ENCODE measurements at regions not wholly inside any gene's neighbourhood (a gene's known extent, or its start where the extent isn't known, plus 50 kb on each side); places are given as distances from the start of the nearest gene placed in this dataset.

DNA sequence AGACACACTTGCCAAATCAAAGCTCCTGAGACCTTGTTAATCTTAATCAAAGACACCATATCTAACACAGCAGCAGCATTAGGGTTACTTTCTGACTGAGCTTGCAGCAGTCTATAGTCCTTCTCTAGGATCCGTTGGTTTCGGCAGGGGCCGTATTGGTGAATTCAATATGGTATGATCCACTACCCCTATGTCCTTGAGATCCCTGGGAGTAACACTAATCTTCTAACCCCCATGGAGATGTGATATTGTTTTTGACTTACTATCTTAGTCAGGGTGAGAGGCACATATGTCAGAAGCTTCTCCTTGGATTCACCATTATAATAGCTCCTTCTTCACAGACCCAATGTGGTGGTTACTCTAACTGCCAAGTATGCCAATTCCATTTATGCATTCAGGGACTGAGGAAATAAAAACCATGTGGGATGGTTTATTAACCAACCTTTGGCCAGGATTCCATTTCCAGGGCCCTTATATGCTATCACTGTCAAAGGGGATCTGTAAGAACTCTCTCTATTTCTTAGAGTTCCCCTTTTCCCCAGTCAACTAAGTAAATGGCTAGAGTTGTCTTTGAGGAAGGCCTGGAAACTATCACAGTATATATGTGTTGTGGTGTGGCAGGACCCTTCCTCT, 673.6 kb upstream of the USP24 start:
- no peak for DNase-seq (ENCODE audit: low spot score)
- no peak overlapping the region for H3K27ac ChIP-seq
- ChIA-PET CTCF (interaction anchor here (0.6 kb wide), 3 partner anchors 11 to 498 kb away, joined by 3 to 4 read pairs (median 4); no protein-coding TSS in a partner anchor), POLR2A (ENCODE audit: low non-redundant PET) (no interaction called here)
- TF ChIP-seq, protein P1, sequence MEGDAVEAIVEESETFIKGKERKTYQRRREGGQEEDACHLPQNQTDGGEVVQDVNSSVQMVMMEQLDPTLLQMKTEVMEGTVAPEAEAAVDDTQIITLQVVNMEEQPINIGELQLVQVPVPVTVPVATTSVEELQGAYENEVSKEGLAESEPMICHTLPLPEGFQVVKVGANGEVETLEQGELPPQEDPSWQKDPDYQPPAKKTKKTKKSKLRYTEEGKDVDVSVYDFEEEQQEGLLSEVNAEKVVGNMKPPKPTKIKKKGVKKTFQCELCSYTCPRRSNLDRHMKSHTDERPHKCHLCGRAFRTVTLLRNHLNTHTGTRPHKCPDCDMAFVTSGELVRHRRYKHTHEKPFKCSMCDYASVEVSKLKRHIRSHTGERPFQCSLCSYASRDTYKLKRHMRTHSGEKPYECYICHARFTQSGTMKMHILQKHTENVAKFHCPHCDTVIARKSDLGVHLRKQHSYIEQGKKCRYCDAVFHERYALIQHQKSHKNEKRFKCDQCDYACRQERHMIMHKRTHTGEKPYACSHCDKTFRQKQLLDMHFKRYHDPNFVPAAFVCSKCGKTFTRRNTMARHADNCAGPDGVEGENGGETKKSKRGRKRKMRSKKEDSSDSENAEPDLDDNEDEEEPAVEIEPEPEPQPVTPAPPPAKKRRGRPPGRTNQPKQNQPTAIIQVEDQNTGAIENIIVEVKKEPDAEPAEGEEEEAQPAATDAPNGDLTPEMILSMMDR (conservative IDR thresholded peaks at IDR 0.05; ENCODE audit: low read depth): no peak

DNA sequence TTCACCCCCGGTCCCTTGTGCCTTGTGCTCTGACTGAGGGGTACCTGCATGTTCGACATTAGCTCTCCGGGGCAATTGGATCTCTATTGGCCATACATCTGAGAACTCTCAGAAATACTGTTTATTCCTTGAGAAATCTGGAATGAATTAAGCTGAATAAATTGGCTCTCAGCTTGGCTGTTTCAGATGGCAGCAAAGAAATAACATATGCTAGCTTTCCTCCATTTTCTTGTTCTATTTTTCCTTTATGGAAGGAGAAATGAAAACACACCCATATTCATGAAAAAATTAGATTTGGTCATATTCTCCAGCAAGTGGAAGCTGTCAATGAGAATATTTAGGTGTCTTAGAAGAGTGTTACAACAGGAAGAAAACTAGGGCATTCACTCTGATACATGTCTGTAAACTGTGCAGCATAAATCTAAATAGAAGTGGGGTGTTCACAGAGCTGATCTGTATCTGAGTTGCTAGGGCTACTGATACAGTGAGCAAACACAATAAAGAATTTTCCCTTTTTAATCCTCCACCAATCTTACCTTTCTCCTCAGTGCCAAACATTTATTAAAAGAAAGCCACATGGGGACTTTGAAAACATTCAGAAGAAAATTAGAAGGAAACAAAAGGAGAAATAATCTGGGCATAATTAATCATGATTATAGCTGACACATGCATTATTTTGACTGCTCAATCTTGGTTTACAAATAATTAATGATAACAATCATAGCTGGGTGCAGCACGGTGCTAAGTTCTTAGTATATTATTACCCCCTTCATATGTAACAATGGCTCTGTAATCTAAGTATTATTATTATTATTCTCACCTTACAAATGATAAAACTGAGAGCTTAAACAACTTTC, 671.9 kb upstream of the USP24 start:
- no peak for DNase-seq (ENCODE audit: low spot score)
- no peak overlapping the region for H3K27ac ChIP-seq
- POLR2A ChIA-PET (ENCODE audit: low non-redundant PET): no interaction called here
- CTCF ChIA-PET: interaction anchor here (0.6 to 0.8 kb wide), 2 partner anchors 508 to 511 kb away, joined by 3 read pairs; no protein-coding TSS in a partner anchor
- TF ChIP-seq, protein P1 (conservative IDR thresholded peaks at IDR 0.05; ENCODE audit: low read depth): no peak

DNA sequence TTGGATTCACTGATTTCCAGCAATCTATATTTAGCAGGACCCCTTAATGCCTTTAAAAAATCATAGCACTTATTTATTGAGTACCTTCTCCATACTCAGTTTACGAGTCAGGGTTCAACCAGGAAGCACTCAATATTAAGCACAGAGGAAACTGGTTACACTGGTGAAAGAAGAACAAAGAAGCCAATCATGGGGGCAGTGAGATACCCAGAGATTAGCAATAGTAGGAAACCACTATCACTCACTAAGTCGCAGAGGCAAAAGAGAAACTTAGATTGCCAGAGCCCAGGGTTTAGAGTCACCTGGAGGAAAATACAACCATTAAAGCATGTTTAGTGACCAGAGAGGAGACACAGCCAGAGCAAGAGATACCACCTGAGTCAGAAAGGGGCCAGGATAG, 670.5 kb upstream of the USP24 start:
- no peak for DNase-seq (ENCODE audit: low spot score)
- no peak overlapping the region for H3K27ac ChIP-seq
- TF ChIP-seq, protein P1 (conservative IDR thresholded peaks at IDR 0.05; ENCODE audit: low read depth): no peak
- CTCF ChIA-PET: interaction anchor here (0.5 kb wide), 1 partner anchor 8 kb away, joined by 3 read pairs; no protein-coding TSS in a partner anchor
- POLR2A ChIA-PET (ENCODE audit: low non-redundant PET): no interaction called here

DNA sequence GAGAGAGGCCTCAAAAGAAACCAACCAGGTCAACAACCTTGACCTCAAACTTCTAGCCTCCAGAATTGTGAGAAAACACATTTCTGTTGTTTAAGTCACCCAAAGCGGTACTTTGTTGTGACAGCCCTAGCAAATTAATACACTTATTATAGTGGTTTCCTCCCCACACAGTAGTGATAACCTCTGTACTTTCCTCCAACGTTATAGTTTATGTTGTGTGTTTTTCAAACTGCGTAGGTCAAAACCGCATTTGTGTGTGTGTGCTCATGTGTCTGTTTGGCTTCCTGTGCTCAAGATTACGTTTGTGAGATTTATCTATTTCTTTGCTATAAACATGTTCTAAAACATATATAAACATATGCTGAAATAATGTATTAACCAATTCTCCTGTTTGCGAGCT, 667.8 kb upstream of the USP24 start:
- TF ChIP-seq, protein P1 (conservative IDR thresholded peaks at IDR 0.05; ENCODE audit: low read depth): no peak
- DNase-seq (ENCODE audit: low spot score): no peak
- CTCF ChIA-PET: no interaction called here
- POLR2A ChIA-PET (ENCODE audit: low non-redundant PET): no interaction called here
- no peak overlapping the region for H3K27ac ChIP-seq

DNA sequence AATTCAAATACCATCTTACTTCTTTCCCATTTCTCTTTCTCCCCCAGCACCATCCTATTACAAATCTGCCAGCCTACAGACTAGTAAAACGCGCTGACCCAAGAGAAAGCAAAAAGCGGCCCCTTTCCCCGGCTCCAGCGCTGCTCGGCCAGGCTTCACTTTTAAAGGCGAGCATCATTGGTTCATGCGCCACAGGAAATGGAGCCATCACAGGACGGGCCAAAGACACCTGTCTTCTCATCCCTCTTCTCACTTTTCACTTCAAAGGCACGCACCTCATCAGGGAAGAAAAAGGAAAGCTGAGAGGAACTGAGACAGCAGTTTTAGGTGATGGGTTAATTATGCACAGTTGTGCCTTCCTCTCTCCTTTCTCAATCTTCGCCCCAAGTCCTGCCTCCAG, 664.2 kb upstream of the USP24 start:
- POLR2A ChIA-PET (ENCODE audit: low non-redundant PET): no interaction called here
- H3K27ac ChIP-seq: no peak overlapping the region
- CTCF ChIA-PET: interaction anchor here (0.7 kb wide), 1 partner anchor 735 kb away, joined by 3 read pairs; no protein-coding TSS in a partner anchor
- DNase-seq (ENCODE audit: low spot score): no peak
- TF ChIP-seq, protein P1 (conservative IDR thresholded peaks at IDR 0.05; ENCODE audit: low read depth): no peak

DNA sequence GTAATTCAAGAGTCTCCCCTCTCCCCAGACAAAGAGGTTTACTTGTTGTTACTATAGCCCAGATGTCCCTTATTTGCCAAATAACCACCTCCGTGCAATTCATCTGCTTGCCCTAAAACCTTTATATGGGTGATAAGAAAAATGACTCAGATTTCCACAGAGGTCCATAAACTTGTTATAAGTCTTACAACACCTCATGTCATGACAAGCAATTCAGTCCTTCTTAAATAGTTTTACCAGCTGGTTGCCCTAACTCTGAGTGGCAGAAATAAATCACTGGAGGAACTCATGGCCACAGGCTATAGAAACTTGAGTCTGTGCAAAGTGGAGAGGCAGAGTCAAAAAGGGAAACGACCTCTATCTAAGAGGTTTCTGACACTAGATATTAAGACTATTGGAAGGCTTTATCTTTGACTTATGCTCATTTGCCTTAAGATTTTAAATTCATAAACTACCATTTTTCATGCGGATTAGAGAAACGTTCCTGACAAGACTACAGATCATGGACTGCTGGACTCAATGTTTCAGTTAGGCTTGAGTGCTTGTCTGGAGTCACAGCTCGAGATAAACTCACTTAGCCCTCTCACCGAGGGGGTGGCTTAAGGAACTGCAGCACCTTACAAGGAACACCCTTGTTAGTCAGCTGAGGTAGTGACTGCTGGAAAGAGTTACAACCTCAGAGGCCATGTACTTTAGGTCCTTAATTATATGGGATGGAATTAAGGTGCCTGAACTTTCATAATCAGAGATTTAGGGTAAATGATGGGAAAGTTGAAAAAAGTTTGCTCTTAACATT, 662.5 kb upstream of the USP24 start:
- peak; percentile 3 for DNase-seq (ENCODE audit: low spot score)
- CTCF ChIA-PET: interaction anchor here (0.6 to 1.3 kb wide), 3 partner anchors 11 to 352 kb away, joined by 3 read pairs; no protein-coding TSS in a partner anchor
- H3K27ac ChIP-seq: no peak overlapping the region
- POLR2A ChIA-PET (ENCODE audit: low non-redundant PET): no interaction called here
- TF ChIP-seq, protein P1 (conservative IDR thresholded peaks at IDR 0.05; ENCODE audit: low read depth): no peak

All from RWPE1 (cell line).